K562 (cell line): ENCODE measurements at regions not wholly inside any gene's neighbourhood (a gene's known extent, or its start where the extent isn't known, plus 50 kb on each side); places are given as distances from the start of the nearest gene placed in this dataset.

ENCODE experiments used
- ATAC-seq: fragments of 200-7000 bp; cut with Tn5 transposase; 3 replicates; pipeline ENCODE4 v1.9.1; 2020; ENCODE audit warnings: moderate library complexity
- BruUV-seq: library from RNA; stranded (reverse); fragments of 400-500 nt; replicated peaks from 2 replicates; lab custom pipeline; 2021; lab: Mats Ljungman, UMichigan
- CTCF ChIA-PET: fragments of 300-600 bp; formaldehyde crosslinking; extraction: SDS; loops from one replicate; lab custom pipeline; 2021; ENCODE audit warnings: low intra/inter-chr PET ratio; lab: Yijun Ruan, JAX
- POLR2A ChIA-PET: fragments of 300-600, 350-650 bp; sonication (Branson Sonifier 250); formaldehyde crosslinking; extraction: SDS; loops from one replicate; lab custom pipeline; 2021; ENCODE audit warnings: antibody characterized with exemption, inconsistent platforms; lab: Yijun Ruan, JAX
- DNase-seq, 4 experiments: peaks; one replicate each; pipeline versions ENCODE4 v3.0.0 to v3.0.0-alpha.2; 2011 to 2018; ENCODE audit warnings: low spot score in 3 of 4, mixed read lengths in 3 of 4; ENCODE audit errors: extremely low read depth in 1 of 4
- FAIRE-seq: peaks from 2 replicates; lab custom pipeline; 2011; peaks lifted over from hg19 to GRCh38; lab: Jason Lieb, UNC
- H2AFZ ChIP-seq: 2 replicates; pipeline ENCODE4 v1.6.0; 2011; ENCODE audit warnings: low read depth, low read length, control low read depth, inconsistent platforms
- H3K27ac ChIP-seq: fragments of 200-600 bp; 3 replicates; pipeline ENCODE4 v1.8.0; 2011; ENCODE audit warnings: low read depth, mild to moderate bottlenecking, control low read depth, inconsistent platforms, low read length, moderate library complexity, mixed read lengths; ENCODE audit errors: extremely low read depth
- H3K27me3 ChIP-seq, 2 experiments: fragments of 300-600 bp in 1 of 2; 2 replicates in 1 of 2; 3 replicates in 1 of 2; pipeline versions ENCODE4 v1.6.0 to v1.8.0; 2011; ENCODE audit warnings: inconsistent platforms in 2 of 2, low read length in 2 of 2, mild to moderate bottlenecking in 1 of 2, mixed read lengths in 1 of 2, moderate library complexity in 1 of 2; ENCODE audit not compliant: control insufficient read depth in 2 of 2, insufficient read depth in 2 of 2
- H3K36me3 ChIP-seq: fragments of 300-600 bp; 3 replicates; pipeline ENCODE4 v1.8.0; 2011; ENCODE audit warnings: mild to moderate bottlenecking, low read length, inconsistent platforms; ENCODE audit not compliant: control insufficient read depth, insufficient read depth
- H3K4me1 ChIP-seq, 2 experiments: fragments of 200-600 bp in 1 of 2; replicated peaks in 1 of 2; 2 replicates in 1 of 2; 3 replicates in 1 of 2; pipeline versions ENCODE4 v1.5.1 to v1.8.0; 2011; ENCODE audit warnings: inconsistent platforms in 2 of 2, low read length in 2 of 2, mild to moderate bottlenecking in 1 of 2, mixed read lengths in 1 of 2, moderate library complexity in 1 of 2; ENCODE audit not compliant: control insufficient read depth in 2 of 2, insufficient read depth in 2 of 2
- H3K4me2 ChIP-seq: 2 replicates; pipeline ENCODE4 v1.6.1; 2011; ENCODE audit warnings: low read length, control low read depth, inconsistent platforms, mixed read lengths; ENCODE audit not compliant: insufficient read depth
- H3K4me3 ChIP-seq: fragments of 200-600 bp; sonication (generic), shearing (Covaris generic); 2 replicates; pipeline ENCODE4 v1.5.1; 2016; ENCODE audit warnings: control low read depth, inconsistent platforms
- H3K79me2 ChIP-seq: fragments of 200-600 bp; 3 replicates; pipeline ENCODE4 v1.8.0; 2011; ENCODE audit warnings: low read length, inconsistent platforms; ENCODE audit not compliant: control insufficient read depth, insufficient read depth
- H3K9ac ChIP-seq, 2 experiments: 2 replicates each; pipeline versions ENCODE4 v1.6.0 to v1.6.1; 2011; ENCODE audit warnings: low read depth in 2 of 2, low read length in 2 of 2, control low read depth in 1 of 2, inconsistent platforms in 1 of 2, mild to moderate bottlenecking in 1 of 2, mixed read lengths in 1 of 2; ENCODE audit not compliant: insufficient read depth in 1 of 2
- H3K9me1 ChIP-seq: one replicate; pipeline ENCODE4 v1.6.0; 2011; ENCODE audit warnings: inconsistent platforms, mild to moderate bottlenecking, low read length, moderate library complexity; ENCODE audit not compliant: control insufficient read depth, insufficient read depth
- H3K9me3 ChIP-seq: replicated peaks from 2 replicates; pipeline ENCODE4 v1.5.1; 2011; ENCODE audit warnings: low read depth, low read length, inconsistent platforms; ENCODE audit not compliant: control insufficient read depth, insufficient read depth
- H4K20me1 ChIP-seq: replicated peaks from 2 replicates; pipeline ENCODE4 v1.6.1; 2011; ENCODE audit warnings: low read length, inconsistent platforms, mixed read lengths; ENCODE audit not compliant: control insufficient read depth, insufficient read depth
- ATF7 ChIP-seq: fragments of 450-650 bp; IDR thresholded peaks from 2 replicates; pipeline ENCODE4 v1.7.1; 2014; ENCODE audit warnings: mild to moderate bottlenecking, moderate library complexity
- BHLHE40 ChIP-seq: IDR thresholded peaks from 2 replicates; pipeline ENCODE4 v1.6.1; 2011; ENCODE audit warnings: low read length, improper control_type of control experiment
- CCNT2 ChIP-seq: IDR thresholded peaks from 2 replicates; pipeline ENCODE4 v1.6.1; 2011; ENCODE audit warnings: borderline replicate concordance, low read depth, mild to moderate bottlenecking, moderate library complexity, mixed read lengths, low read length; ENCODE audit not compliant: insufficient read length; ENCODE audit errors: extremely low read depth
- CHD2 ChIP-seq: IDR thresholded peaks from 2 replicates; pipeline ENCODE4 v1.6.1; 2011; ENCODE audit warnings: low read depth, low read length
- NFE2 ChIP-seq: IDR thresholded peaks from 2 replicates; pipeline ENCODE4 v1.6.1; 2014; ENCODE audit warnings: antibody characterized with exemption, low read depth
- STAT5A ChIP-seq: IDR thresholded peaks from 2 replicates; pipeline ENCODE4 v1.6.1; 2012; ENCODE audit warnings: low read length, inconsistent platforms, borderline replicate concordance
- ZNF124 ChIP-seq: sonication (generic); formaldehyde crosslinking; IDR thresholded peaks from 2 replicates; pipeline ENCODE4 v1.8.1; 2022; ENCODE audit warnings: missing genetic modification reagents
- ZNF668 ChIP-seq: fragments of 250-450 bp; sonication (Bioruptor Pico); IDR thresholded peaks from 2 replicates; pipeline ENCODE4 v1.8.0; 2022; ENCODE audit warnings: mild to moderate bottlenecking, inconsistent platforms
- WGBS: fragments of 100-300 bp; shearing (Covaris generic); methylation state at CpG from one replicate; pipeline ENCODE4 v1.1.6; 2016; ENCODE audit warnings: low coverage, mixed read lengths; ENCODE audit not compliant: insufficient coverage; ENCODE audit errors: missing lambda C conversion rate; 5-methylcytosine and 5-hydroxymethylcytosine counted together
- in situ Hi-C: fragments of 300-500 bp; cut with MboI; formaldehyde crosslinking; loops from 4 replicates; pipeline ENCODE4 v1.15.0; 2018; ENCODE audit warnings: inconsistent platforms, mixed read lengths
- intact Hi-C: fragments of 100-400 bp; cut with micrococcal nuclease; formaldehyde crosslinking; loops from 2 replicates; pipeline ENCODE4 v1.14.2; 2022
- TF ChIP-seq, protein P1 (sequence below): sonication (generic); formaldehyde crosslinking; IDR thresholded peaks from 2 replicates; pipeline ENCODE4 v1.8.1; 2023; ENCODE audit warnings: mild to moderate bottlenecking, missing genetic modification reagents
- TF ChIP-seq, protein P2 (sequence below): fragments of 250-450 bp; sonication (Bioruptor Pico); IDR thresholded peaks from 2 replicates; pipeline ENCODE4 v1.9.0; 2021; ENCODE audit warnings: mild to moderate bottlenecking, inconsistent platforms
- TF ChIP-seq, protein P3 (sequence below): IDR thresholded peaks from 2 replicates; pipeline ENCODE4 v1.6.1; 2016; ENCODE audit warnings: missing genetic modification characterization, missing compliant biosample characterization

DNA sequence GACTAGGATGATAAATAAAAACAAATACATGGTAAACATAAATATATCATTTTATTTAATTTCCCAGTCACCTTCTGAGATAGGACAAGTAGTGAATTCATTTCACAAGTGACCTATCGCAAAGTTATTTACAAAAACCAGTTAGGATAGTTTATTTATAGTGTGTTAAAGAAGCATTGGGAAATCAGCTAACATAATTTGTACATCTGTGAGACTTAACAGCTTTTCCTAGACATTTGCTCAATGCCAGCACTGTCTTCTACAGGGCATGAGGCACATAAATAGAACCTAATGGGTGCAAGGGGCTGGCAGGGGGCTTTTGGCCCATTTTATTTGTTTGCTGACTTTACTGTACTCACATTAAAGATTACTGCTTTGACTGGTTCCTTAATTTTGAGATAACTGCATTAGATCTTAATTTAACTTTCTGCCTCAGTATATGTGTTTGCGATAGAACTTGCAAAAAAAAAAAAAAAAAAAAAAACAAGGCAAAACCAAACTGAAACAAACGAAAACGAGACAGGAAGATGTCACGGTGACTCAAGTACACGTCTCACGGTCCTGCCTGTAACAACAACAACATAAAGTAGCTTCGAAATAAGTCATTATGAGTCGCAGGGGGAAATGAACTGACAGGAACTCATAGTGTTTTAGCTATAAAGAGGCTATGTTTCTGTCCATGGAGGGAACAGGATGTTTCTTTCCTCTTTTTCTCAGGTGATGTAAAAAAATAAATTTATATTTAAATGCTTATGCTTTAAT, 133.7 kb upstream of the GMDS start (continued):
- TF ChIP-seq BHLHE40: no peak
- TF ChIP-seq ZNF124 (CRISPR knock-in tag): no peak
- TF ChIP-seq STAT5A: no peak
- TF ChIP-seq CCNT2: no peak
- TF ChIP-seq CHD2: no peak
- TF ChIP-seq NFE2: no peak
- TF ChIP-seq, protein P1, sequence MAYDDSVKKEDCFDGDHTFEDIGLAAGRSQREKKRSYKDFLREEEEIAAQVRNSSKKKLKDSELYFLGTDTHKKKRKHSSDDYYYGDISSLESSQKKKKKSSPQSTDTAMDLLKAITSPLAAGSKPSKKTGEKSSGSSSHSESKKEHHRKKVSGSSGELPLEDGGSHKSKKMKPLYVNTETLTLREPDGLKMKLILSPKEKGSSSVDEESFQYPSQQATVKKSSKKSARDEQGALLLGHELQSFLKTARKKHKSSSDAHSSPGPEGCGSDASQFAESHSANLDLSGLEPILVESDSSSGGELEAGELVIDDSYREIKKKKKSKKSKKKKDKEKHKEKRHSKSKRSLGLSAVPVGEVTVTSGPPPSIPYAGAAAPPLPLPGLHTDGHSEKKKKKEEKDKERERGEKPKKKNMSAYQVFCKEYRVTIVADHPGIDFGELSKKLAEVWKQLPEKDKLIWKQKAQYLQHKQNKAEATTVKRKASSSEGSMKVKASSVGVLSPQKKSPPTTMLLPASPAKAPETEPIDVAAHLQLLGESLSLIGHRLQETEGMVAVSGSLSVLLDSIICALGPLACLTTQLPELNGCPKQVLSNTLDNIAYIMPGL (CRISPR knock-in tag): no peak

DNA sequence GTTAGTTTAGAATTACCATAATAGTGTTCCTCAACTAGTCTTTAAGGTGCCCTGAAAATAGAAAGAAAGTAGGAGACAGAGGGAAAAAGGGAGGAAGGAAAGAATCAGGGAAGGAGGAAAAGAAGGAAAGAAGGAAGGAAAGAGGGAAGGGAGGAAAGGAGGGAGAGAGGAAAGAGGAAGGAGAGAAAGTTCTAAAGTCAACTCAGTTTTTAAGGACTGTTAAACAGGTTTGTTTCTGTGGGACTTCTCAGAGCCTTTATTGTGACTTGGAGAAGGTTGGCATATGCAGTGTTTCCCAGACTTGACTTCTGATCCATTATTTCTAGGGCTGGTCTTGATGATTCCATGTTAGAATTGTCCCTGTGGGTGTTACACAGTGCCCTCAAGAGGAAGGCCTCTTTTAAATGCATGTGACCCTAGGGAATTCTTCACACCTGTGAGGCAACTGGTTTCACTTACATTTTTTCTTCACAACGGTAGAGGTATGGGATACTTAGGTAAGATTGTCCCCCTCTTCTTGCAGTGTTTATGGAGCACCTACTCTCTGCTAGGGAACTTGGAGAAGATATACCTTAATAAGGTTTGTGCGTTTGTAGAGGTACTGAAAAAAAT, 132.7 kb upstream of the GMDS start:
- H3K9ac ChIP-seq: no peak overlapping the region
- intact Hi-C loops (no loop called here), in situ Hi-C loops (no loop called here)
- TF ChIP-seq, protein P2, sequence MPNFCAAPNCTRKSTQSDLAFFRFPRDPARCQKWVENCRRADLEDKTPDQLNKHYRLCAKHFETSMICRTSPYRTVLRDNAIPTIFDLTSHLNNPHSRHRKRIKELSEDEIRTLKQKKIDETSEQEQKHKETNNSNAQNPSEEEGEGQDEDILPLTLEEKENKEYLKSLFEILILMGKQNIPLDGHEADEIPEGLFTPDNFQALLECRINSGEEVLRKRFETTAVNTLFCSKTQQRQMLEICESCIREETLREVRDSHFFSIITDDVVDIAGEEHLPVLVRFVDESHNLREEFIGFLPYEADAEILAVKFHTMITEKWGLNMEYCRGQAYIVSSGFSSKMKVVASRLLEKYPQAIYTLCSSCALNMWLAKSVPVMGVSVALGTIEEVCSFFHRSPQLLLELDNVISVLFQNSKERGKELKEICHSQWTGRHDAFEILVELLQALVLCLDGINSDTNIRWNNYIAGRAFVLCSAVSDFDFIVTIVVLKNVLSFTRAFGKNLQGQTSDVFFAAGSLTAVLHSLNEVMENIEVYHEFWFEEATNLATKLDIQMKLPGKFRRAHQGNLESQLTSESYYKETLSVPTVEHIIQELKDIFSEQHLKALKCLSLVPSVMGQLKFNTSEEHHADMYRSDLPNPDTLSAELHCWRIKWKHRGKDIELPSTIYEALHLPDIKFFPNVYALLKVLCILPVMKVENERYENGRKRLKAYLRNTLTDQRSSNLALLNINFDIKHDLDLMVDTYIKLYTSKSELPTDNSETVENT (CRISPR knock-in tag): no peak
- no peak for TF ChIP-seq ZNF668 (CRISPR knock-in tag)
- TF ChIP-seq, protein P3, sequence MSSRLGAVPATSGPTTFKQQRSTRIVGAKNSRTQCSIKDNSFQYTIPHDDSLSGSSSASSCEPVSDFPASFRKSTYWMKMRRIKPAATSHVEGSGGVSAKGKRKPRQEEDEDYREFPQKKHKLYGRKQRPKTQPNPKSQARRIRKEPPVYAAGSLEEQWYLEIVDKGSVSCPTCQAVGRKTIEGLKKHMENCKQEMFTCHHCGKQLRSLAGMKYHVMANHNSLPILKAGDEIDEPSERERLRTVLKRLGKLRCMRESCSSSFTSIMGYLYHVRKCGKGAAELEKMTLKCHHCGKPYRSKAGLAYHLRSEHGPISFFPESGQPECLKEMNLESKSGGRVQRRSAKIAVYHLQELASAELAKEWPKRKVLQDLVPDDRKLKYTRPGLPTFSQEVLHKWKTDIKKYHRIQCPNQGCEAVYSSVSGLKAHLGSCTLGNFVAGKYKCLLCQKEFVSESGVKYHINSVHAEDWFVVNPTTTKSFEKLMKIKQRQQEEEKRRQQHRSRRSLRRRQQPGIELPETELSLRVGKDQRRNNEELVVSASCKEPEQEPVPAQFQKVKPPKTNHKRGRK: 0 out of 2 replicates have a peak, but pooled peaks have one; percentile 28
- TF ChIP-seq ATF7: no peak
- no peak overlapping the region for H2AFZ ChIP-seq
- no TSS peak for BruUV-seq
- no peak for ATAC-seq
- no peak overlapping the region for H3K4me2 ChIP-seq
- no peaks in the 10 kb centered on the region for H4K20me1 ChIP-seq
- H3K4me1 ChIP-seq: no peaks in the 10 kb centered on the region; a peak in 1 of 5 replicates
- 0% methylated on average over 2 of the region's 2 CpGs for WGBS
- CTCF ChIA-PET: no interaction called here
- POLR2A ChIA-PET: no interaction called here
- H3K36me3 ChIP-seq: no peaks in the 10 kb centered on the region
- no peaks in the 10 kb centered on the region for H3K9me1 ChIP-seq
- peaks cover 7 to 31% of the 10 kb centered on the region in 2 experiments for H3K27me3 ChIP-seq
- no peaks in the 10 kb centered on the region for H3K9me3 ChIP-seq
- DNase-seq: no peak
- FAIRE-seq: no peak
- H3K27ac ChIP-seq: no peak overlapping the region
- no peak overlapping the region for H3K4me3 ChIP-seq
- no peaks in the 10 kb centered on the region for H3K79me2 ChIP-seq
